Mammary epithelial cell (primary cell): ENCODE measurements at regions not wholly inside any gene's neighbourhood (a gene's known extent, or its start where the extent isn't known, plus 50 kb on each side); places are given as distances from the start of the nearest gene placed in this dataset.

Experiments
- EZH2 ChIP-seq: IDR thresholded peaks from 2 replicates; pipeline ENCODE4 v1.6.1; 2012; ENCODE audit warnings: low read length, inconsistent platforms, borderline replicate concordance
- TF ChIP-seq, protein P1 (sequence below), 2 donors: IDR thresholded peaks in 1 of 2; conservative IDR thresholded peaks in 1 of 2; 2 replicates each; pipeline ENCODE4 v1.5.1; 2011 to 2012; ENCODE audit warnings: inconsistent platforms in 2 of 2, low read length in 2 of 2, mild to moderate bottlenecking in 2 of 2, control low read depth in 1 of 2, low read depth in 1 of 2; ENCODE audit not compliant: insufficient read depth in 1 of 2; ENCODE audit errors: extremely low read depth in 1 of 2

DNA sequence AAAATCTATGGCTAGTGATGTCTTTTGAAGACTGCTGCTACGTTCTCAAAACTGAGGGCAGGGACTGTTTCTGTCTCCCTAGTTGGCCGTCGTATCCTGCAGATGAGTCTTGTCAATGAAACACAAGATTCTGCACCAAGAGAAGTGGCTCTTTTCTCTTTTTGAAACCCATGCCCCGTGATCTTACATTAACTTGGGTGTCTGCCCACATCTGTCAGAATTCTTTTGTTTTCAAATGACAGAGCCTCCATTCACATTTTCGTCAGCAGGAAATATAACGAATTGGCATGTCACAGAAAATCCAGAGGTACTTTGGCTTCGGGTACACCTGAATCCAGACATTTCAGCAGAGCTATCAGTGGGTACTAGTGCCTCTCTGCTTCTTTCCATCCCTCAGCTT, 331.3 kb upstream of the PROK2 start:
- TF ChIP-seq, protein P1, sequence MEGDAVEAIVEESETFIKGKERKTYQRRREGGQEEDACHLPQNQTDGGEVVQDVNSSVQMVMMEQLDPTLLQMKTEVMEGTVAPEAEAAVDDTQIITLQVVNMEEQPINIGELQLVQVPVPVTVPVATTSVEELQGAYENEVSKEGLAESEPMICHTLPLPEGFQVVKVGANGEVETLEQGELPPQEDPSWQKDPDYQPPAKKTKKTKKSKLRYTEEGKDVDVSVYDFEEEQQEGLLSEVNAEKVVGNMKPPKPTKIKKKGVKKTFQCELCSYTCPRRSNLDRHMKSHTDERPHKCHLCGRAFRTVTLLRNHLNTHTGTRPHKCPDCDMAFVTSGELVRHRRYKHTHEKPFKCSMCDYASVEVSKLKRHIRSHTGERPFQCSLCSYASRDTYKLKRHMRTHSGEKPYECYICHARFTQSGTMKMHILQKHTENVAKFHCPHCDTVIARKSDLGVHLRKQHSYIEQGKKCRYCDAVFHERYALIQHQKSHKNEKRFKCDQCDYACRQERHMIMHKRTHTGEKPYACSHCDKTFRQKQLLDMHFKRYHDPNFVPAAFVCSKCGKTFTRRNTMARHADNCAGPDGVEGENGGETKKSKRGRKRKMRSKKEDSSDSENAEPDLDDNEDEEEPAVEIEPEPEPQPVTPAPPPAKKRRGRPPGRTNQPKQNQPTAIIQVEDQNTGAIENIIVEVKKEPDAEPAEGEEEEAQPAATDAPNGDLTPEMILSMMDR (conservative IDR thresholded peaks at IDR 0.05 in 1 of 2, IDR thresholded peaks at IDR 0.05 in 1 of 2; ENCODE audit: extremely low read depth in 1 of 2, insufficient read depth in 1 of 2, low read depth in 1 of 2, low read length in 2 of 2) = no peak
- no peak for TF ChIP-seq EZH2
